Endothelial cell of umbilical vein (primary cell): ENCODE measurements at regions not wholly inside any gene's neighbourhood (a gene's known extent, or its start where the extent isn't known, plus 50 kb on each side); places are given as distances from the start of the nearest gene placed in this dataset.

Experiments
- BruUV-seq: library from RNA; stranded (reverse); fragments of 400-500 nt; replicated peaks from 2 replicates; lab custom pipeline; 2021; lab: Mats Ljungman, UMichigan
- CTCF ChIA-PET: fragments of 300-600, 350-600 bp; sonication (Branson Sonifier 250); formaldehyde crosslinking; loops from one replicate; lab custom pipeline; 2021; ENCODE audit warnings: antibody characterized with exemption, inconsistent platforms; lab: Charles Lee
- POLR2A ChIA-PET: fragments of 300-600, 350-600 bp; sonication (Branson Sonifier 250); formaldehyde crosslinking; loops from one replicate; lab custom pipeline; 2021; ENCODE audit warnings: antibody characterized with exemption, inconsistent platforms; lab: Charles Lee
- DNase-seq: peaks from one replicate; pipeline ENCODE4 v3.0.0-alpha.2; 2011; ENCODE audit warnings: low read depth, low spot score
- FAIRE-seq: peaks from 2 replicates; lab custom pipeline; 2011; peaks lifted over from hg19 to GRCh38; lab: Jason Lieb, UNC
- H2AFZ ChIP-seq: 2 replicates; pipeline ENCODE4 v1.6.0; 2012; ENCODE audit warnings: low read depth, low read length, control low read depth, inconsistent platforms
- H3K27ac ChIP-seq: 2 replicates; pipeline ENCODE4 v1.5.1; 2011; ENCODE audit warnings: low read depth, mild to moderate bottlenecking, control low read depth, low read length, moderate library complexity; ENCODE audit not compliant: insufficient read depth
- H3K27me3 ChIP-seq, 2 experiments: 2 replicates each; pipeline versions ENCODE4 v1.6.0 to v1.6.1; 2011; ENCODE audit warnings: low read length in 2 of 2, mixed read lengths in 1 of 2; ENCODE audit not compliant: control insufficient read depth in 2 of 2, insufficient read depth in 2 of 2
- H3K36me3 ChIP-seq, 2 experiments: 2 replicates in 1 of 2; 3 replicates in 1 of 2; pipeline ENCODE4 v1.5.1; 2011; ENCODE audit warnings: low read length in 2 of 2, mild to moderate bottlenecking in 1 of 2, moderate library complexity in 1 of 2; ENCODE audit not compliant: control insufficient read depth in 2 of 2, insufficient read depth in 2 of 2; ENCODE audit errors: extremely low read depth in 1 of 2
- H3K4me1 ChIP-seq: 3 replicates; pipeline ENCODE4 v1.5.1; 2011; ENCODE audit warnings: mild to moderate bottlenecking, low read length; ENCODE audit not compliant: control insufficient read depth, insufficient read depth; ENCODE audit errors: extremely low read depth
- H3K4me2 ChIP-seq: 2 replicates; pipeline ENCODE4 v1.6.1; 2011; ENCODE audit warnings: low read length, control low read depth, mixed read lengths; ENCODE audit not compliant: insufficient read depth
- H3K4me3 ChIP-seq, 3 experiments: fragments of 200-600 bp in 1 of 3; sonication (generic), shearing (Covaris generic) in 1 of 3; replicated peaks in 1 of 3; 2 replicates each; pipeline ENCODE4 v1.5.1; 2011 to 2016; ENCODE audit warnings: control low read depth in 3 of 3, low read length in 3 of 3, mild to moderate bottlenecking in 2 of 3, inconsistent platforms in 1 of 3, low read depth in 1 of 3, moderate library complexity in 1 of 3; ENCODE audit not compliant: insufficient read depth in 1 of 3
- H3K79me2 ChIP-seq: 2 replicates; pipeline ENCODE4 v1.6.0; 2012; ENCODE audit warnings: low read length, inconsistent platforms; ENCODE audit not compliant: control insufficient read depth, insufficient read depth
- H3K9ac ChIP-seq: replicated peaks from 2 replicates; pipeline ENCODE3; 2011; ENCODE audit warnings: low read length, control low read depth; ENCODE audit not compliant: insufficient read depth; ENCODE audit errors: extremely low read depth
- H3K9me1 ChIP-seq: replicated peaks from 3 replicates; pipeline ENCODE4 v1.6.0; 2011; ENCODE audit warnings: mild to moderate bottlenecking, low read length; ENCODE audit not compliant: control insufficient read depth, insufficient read depth; ENCODE audit errors: extremely low read depth
- H3K9me3 ChIP-seq: replicated peaks from 2 replicates; pipeline ENCODE4 v1.5.1; 2012; ENCODE audit warnings: low read length, inconsistent platforms; ENCODE audit not compliant: control insufficient read depth, insufficient read depth
- H4K20me1 ChIP-seq: replicated peaks from 2 replicates; pipeline ENCODE3; 2011; ENCODE audit warnings: mild to moderate bottlenecking, low read length; ENCODE audit not compliant: control insufficient read depth, insufficient read depth; ENCODE audit errors: extremely low read depth
- EZH2 ChIP-seq: IDR thresholded peaks from 2 replicates; pipeline ENCODE4 v1.6.1; 2012; ENCODE audit warnings: borderline replicate concordance, low read depth, mild to moderate bottlenecking, moderate library complexity, low read length, inconsistent platforms; ENCODE audit not compliant: severe bottlenecking
- FOS ChIP-seq: IDR thresholded peaks from 2 replicates; pipeline ENCODE4 v1.6.1; 2011; ENCODE audit warnings: mild to moderate bottlenecking, low read length, moderate library complexity, borderline replicate concordance; ENCODE audit not compliant: insufficient read depth
- GATA2 ChIP-seq: IDR thresholded peaks from 2 replicates; pipeline ENCODE4 v1.7.0; 2011; ENCODE audit warnings: low read depth, mild to moderate bottlenecking, moderate library complexity, mixed read lengths, low read length; ENCODE audit not compliant: insufficient read length, insufficient read depth
- JUN ChIP-seq: IDR thresholded peaks from 2 replicates; pipeline ENCODE4 v1.6.1; 2011; ENCODE audit warnings: borderline replicate concordance, low read depth; ENCODE audit not compliant: insufficient read length, insufficient read depth
- MYC ChIP-seq: IDR thresholded peaks from one replicate; pipeline ENCODE4 v1.6.1; 2011; ENCODE audit warnings: mild to moderate bottlenecking, low read depth, low read length
- POLR2A ChIP-seq: IDR thresholded peaks from 2 replicates; pipeline ENCODE4 v1.6.1; 2012; ENCODE audit warnings: low read depth, mild to moderate bottlenecking, control low read depth, low read length
- POLR2AphosphoS5 ChIP-seq: IDR thresholded peaks from 2 replicates; pipeline ENCODE4 v1.6.1; 2012; ENCODE audit warnings: low read depth, mild to moderate bottlenecking, control low read depth, low read length, moderate library complexity; ENCODE audit not compliant: insufficient read depth
- dilution Hi-C: fragments of 300-500 bp; cut with MboI; formaldehyde crosslinking; loops from one replicate; pipeline ENCODE4 v1.15.0; 2019; ENCODE audit warnings: low sequenced_read_pairs; ENCODE audit not compliant: extremely low pct_ligation_motif_present
- intact Hi-C: fragments of 100-400 bp; cut with micrococcal nuclease; formaldehyde crosslinking; loops from one replicate; pipeline ENCODE4 v1.10.0; 2022
- TF ChIP-seq, protein P1 (sequence below): IDR thresholded peaks from 2 replicates; pipeline ENCODE4 v1.6.1; 2011; ENCODE audit not compliant: insufficient read depth, insufficient read length
- TF ChIP-seq, protein P2 (sequence below), 2 donors: IDR thresholded peaks; 1 replicate in 1 of 2; 2 replicates in 1 of 2; pipeline ENCODE4 v1.5.1; 2011; ENCODE audit warnings: low read length in 2 of 2, mild to moderate bottlenecking in 2 of 2, moderate library complexity in 2 of 2, control low read depth in 1 of 2, inconsistent platforms in 1 of 2, low read depth in 1 of 2; ENCODE audit not compliant: insufficient read depth in 1 of 2; ENCODE audit errors: extremely low read depth in 1 of 2

DNA sequence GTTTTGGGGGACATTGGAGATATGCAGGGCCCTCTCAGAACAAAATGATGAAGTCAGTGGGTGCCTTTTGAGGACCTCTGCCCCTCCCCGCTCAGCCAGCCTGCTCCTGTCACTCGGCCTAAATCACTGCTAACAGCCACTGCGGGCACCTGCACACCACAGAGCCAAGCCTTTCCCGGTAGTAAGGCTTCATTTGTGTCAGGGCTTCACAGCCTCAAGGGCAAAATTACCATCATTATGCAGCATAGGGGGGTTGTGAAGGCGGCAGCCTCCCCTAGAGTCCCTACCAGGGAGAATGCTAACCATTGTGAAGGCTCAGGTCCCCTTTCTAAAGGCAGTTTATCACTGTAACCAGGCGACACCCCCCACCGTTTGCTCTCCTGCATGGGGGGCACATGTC is 519.8 kb upstream of the MYT1L start:
- Histone ChIP-seq H3K4me1 (no peaks in the 10 kb centered on the region), H3K9ac (no peak overlapping the region), H3K79me2 (no peaks in the 10 kb centered on the region), H3K27ac (no peak overlapping the region), H3K36me3 (no peaks in the 10 kb centered on the region), H4K20me1 (no peaks in the 10 kb centered on the region), H3K9me1 (no peaks in the 10 kb centered on the region), H3K9me3 (no peaks in the 10 kb centered on the region), H3K4me2 (no peak overlapping the region), H3K4me3 (no peak overlapping the region), H3K27me3 (no peaks in the 10 kb centered on the region), H2AFZ (no peak overlapping the region)
- intact Hi-C loops (no loop called here), dilution Hi-C loops (no loop called here)
- CTCF ChIA-PET = no interaction called here
- FAIRE-seq (no peak), DNase-seq (no peak)
- POLR2A ChIA-PET = no interaction called here
- TF ChIP-seq EZH2 (no peak), GATA2 (no peak), FOS (no peak)
- TF ChIP-seq, protein P1, sequence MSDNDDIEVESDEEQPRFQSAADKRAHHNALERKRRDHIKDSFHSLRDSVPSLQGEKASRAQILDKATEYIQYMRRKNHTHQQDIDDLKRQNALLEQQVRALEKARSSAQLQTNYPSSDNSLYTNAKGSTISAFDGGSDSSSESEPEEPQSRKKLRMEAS = no peak
- no TSS peak for BruUV-seq

DNA sequence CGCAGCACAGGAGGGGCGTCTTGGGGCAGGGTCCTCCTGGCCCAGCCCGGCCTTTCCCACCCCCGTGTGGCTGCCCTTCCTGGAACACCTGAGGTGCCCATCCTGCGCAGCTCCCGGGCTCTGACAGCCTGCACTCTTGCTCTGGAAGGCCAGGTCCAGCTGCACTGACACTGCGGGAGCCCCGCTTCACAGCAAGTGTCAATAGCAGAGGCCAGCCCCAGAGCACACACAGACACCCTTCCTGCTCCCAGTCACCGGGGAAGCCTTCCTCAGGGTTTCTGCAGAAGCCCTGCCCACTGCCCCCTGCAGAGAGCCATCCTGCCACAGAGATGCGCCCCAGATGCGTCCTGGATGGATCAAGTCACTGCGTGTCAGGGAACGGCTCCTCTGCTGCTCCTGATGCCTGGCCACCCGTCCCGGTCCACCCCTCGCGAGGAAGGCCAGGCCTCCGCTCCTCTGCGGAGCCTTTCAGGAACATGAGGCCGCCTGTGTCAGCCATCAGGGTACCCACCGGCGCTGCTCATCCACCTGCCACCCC is 519.2 kb upstream of the MYT1L start:
- no TSS peak for BruUV-seq
- H3K9me1 ChIP-seq = no peaks in the 10 kb centered on the region

More for the DNA sequence above, 519.2 kb upstream of the MYT1L start:
- no peak overlapping the region for H3K4me3 ChIP-seq
- H3K4me2 ChIP-seq = no peak overlapping the region
- H3K79me2 ChIP-seq = no peaks in the 10 kb centered on the region
- no peak for TF ChIP-seq EZH2
- TF ChIP-seq, protein P1 = no peak
- no peak for TF ChIP-seq JUN
- TF ChIP-seq POLR2A = no peak
- no peak for TF ChIP-seq MYC
- no peak for TF ChIP-seq GATA2
- TF ChIP-seq, protein P2, sequence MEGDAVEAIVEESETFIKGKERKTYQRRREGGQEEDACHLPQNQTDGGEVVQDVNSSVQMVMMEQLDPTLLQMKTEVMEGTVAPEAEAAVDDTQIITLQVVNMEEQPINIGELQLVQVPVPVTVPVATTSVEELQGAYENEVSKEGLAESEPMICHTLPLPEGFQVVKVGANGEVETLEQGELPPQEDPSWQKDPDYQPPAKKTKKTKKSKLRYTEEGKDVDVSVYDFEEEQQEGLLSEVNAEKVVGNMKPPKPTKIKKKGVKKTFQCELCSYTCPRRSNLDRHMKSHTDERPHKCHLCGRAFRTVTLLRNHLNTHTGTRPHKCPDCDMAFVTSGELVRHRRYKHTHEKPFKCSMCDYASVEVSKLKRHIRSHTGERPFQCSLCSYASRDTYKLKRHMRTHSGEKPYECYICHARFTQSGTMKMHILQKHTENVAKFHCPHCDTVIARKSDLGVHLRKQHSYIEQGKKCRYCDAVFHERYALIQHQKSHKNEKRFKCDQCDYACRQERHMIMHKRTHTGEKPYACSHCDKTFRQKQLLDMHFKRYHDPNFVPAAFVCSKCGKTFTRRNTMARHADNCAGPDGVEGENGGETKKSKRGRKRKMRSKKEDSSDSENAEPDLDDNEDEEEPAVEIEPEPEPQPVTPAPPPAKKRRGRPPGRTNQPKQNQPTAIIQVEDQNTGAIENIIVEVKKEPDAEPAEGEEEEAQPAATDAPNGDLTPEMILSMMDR (IDR thresholded peaks at IDR 0.05; ENCODE audit: extremely low read depth in 1 of 2, insufficient read depth in 1 of 2, low read depth in 1 of 2, low read length in 2 of 2) = no peak
- no peak for TF ChIP-seq FOS
- no peak for TF ChIP-seq POLR2AphosphoS5
- FAIRE-seq (no peak), DNase-seq (no peak)
- intact Hi-C loops (no loop called here), dilution Hi-C loops (no loop called here)
- POLR2A ChIA-PET = no interaction called here
- H2AFZ ChIP-seq = no peak overlapping the region
- H3K4me1 ChIP-seq = no peaks in the 10 kb centered on the region
- no peaks in the 10 kb centered on the region for H3K27me3 ChIP-seq
- H4K20me1 ChIP-seq = no peaks in the 10 kb centered on the region
- H3K36me3 ChIP-seq = no peaks in the 10 kb centered on the region
- H3K9ac ChIP-seq = no peak overlapping the region
- H3K9me3 ChIP-seq = no peaks in the 10 kb centered on the region
- CTCF ChIA-PET = no interaction called here
- no peak overlapping the region for H3K27ac ChIP-seq
